ENCODE measurements at regions not wholly inside any gene's neighbourhood (a gene's known extent, or its start where the extent isn't known, plus 50 kb on each side); places are given as distances from the start of the nearest gene placed in this dataset.

- no peak overlapping the region for H4K8ac ChIP-seq (replicated peaks; ENCODE audit: insufficient read length, low read depth, low read length)
- no peak overlapping the region for H2BK120ac ChIP-seq (ENCODE audit: low read depth, low read length, poor library complexity, severe bottlenecking)
- no peak overlapping the region for H3K9ac ChIP-seq (ENCODE audit: extremely low read depth, insufficient read length, low read length)
- no peaks in the 10 kb centered on the region for H3K23me2 ChIP-seq (ENCODE audit: insufficient read length, low read depth, low read length, poor library complexity, severe bottlenecking)
- Mint-ChIP-seq H3K27me3 (ENCODE audit: low read depth) (peaks cover 29% of the 10 kb centered on the region), H3K36me3 (ENCODE audit: insufficient read depth in 1 of 3, low read depth in 3 of 3) (peaks cover 0 to 2% (median 1%) of the 10 kb centered on the region in 3 experiments; a peak in 1 of 7 replicates), H3K4me1 (peaks cover 19 to 25% of the 10 kb centered on the region in 2 experiments), H3K27ac (no peak overlapping the region), H3K9me3 (no peaks in the 10 kb centered on the region), H3K4me3 (no peak overlapping the region)
- H2BK20ac ChIP-seq (ENCODE audit: low read depth, low read length, poor library complexity, severe bottlenecking), result no peak overlapping the region
- H4K5ac ChIP-seq (ENCODE audit: insufficient read length, low read depth, low read length), result no peak overlapping the region
- no peak overlapping the region for H3K23ac ChIP-seq (ENCODE audit: insufficient read length, low read depth, low read length)
- no peaks in the 10 kb centered on the region for H3K27me3 ChIP-seq (ENCODE audit: insufficient read depth, low read length)
- TF ChIP-seq CTCF (conservative IDR thresholded peaks at IDR 0.05), result no peak
- H3K79me1 ChIP-seq (ENCODE audit: insufficient read depth, low read depth, low read length, poor library complexity, severe bottlenecking), result no peaks in the 10 kb centered on the region
- no peak overlapping the region for H2BK5ac ChIP-seq (ENCODE audit: insufficient read length, low read length)
- no peaks in the 10 kb centered on the region for H3K79me2 ChIP-seq (ENCODE audit: insufficient read depth, low read length)
- H3K18ac ChIP-seq (ENCODE audit: insufficient read length, low read depth, low read length), result no peak overlapping the region
- no peak overlapping the region for H3K4me2 ChIP-seq (ENCODE audit: insufficient read depth, insufficient read length, low read length)
- H2AK5ac ChIP-seq (ENCODE audit: insufficient read length, low read length), result no peak overlapping the region
- no peak overlapping the region for H4K91ac ChIP-seq (ENCODE audit: insufficient read length, low read depth, low read length)
- no peaks in the 10 kb centered on the region for H4K20me1 ChIP-seq (ENCODE audit: control insufficient read depth, insufficient read depth, insufficient read length)
- no CpG with 5 or more reads among the region's 8 CpGs for WGBS (ENCODE audit: extremely low coverage, insufficient read length, low lambda C conversion rate)
- no peak overlapping the region for H3K27ac ChIP-seq (ENCODE audit: insufficient read length, low read depth, low read length)
- no peak overlapping the region for H2BK15ac ChIP-seq (ENCODE audit: low read depth, low read length)
- H3T11ph ChIP-seq (ENCODE audit: low read length), result no peak overlapping the region
- H3K4me1 ChIP-seq (ENCODE audit: insufficient read depth, low read length), result no peaks in the 10 kb centered on the region; the same call in 1 of the 2 replicates
- H3K14ac ChIP-seq (ENCODE audit: insufficient read depth, low read length), result no peak overlapping the region
- H2BK12ac ChIP-seq (ENCODE audit: insufficient read length, low read depth, low read length), result no peak overlapping the region
- DNase-seq, result no peak
- no peak overlapping the region for H3K4ac ChIP-seq (ENCODE audit: low read depth, low read length)
- no peak overlapping the region for H2AFZ ChIP-seq (ENCODE audit: low read length)
- H3K56ac ChIP-seq (ENCODE audit: insufficient read length, low read depth, low read length), result no peak overlapping the region
- no peaks in the 10 kb centered on the region for H3K9me3 ChIP-seq (ENCODE audit: control insufficient read depth, low read depth, low read length)
Measured at GRCh38 chr9:88051138-88051537, 76.8 kb upstream of the CDK20 start.
